Activated CD8-positive, alpha-beta T cell treated with anti-CD3 and anti-CD28 coated beads, Interleukin-2, amount 10 ng/mL, durations not matched to agents 7 days and 5 days (primary cell): ENCODE measurements at regions not wholly inside any gene's neighbourhood (a gene's known extent, or its start where the extent isn't known, plus 50 kb on each side); places are given as distances from the start of the nearest gene placed in this dataset.

Experiments
- ATAC-seq: fragments of 150-1000 bp; cut with Tn5 transposase; one replicate; pipeline ENCODE4 v1.10.0; 2021; ENCODE audit warnings: moderate library complexity
- CTCF ChIA-PET: fragments of 350-600 bp; sonication (Branson Sonifier 250); formaldehyde crosslinking; loops from one replicate; lab custom pipeline; 2021; ENCODE audit warnings: antibody characterized with exemption; lab: Charles Lee
- POLR2A ChIA-PET: fragments of 350-600 bp; sonication (Branson Sonifier 250); formaldehyde crosslinking; loops from one replicate; lab custom pipeline; 2021; ENCODE audit warnings: antibody characterized with exemption; lab: Charles Lee
- DNase-seq: peaks from one replicate; pipeline ENCODE4 v3.0.0-alpha.2; 2020
- H3K27ac Mint-ChIP-seq: one replicate; pipeline ENCODE4 v1.8.0; 2021; ENCODE audit warnings: mild to moderate bottlenecking, mixed read lengths
- H3K27me3 Mint-ChIP-seq: one replicate; pipeline ENCODE4 v1.8.0; 2021; ENCODE audit warnings: low read depth, mixed read lengths
- H3K36me3 Mint-ChIP-seq: one replicate; pipeline ENCODE4 v1.8.0; 2021; ENCODE audit warnings: low read depth, mixed read lengths
- H3K4me1 Mint-ChIP-seq: one replicate; pipeline ENCODE4 v1.8.0; 2021; ENCODE audit warnings: low read depth, mixed read lengths
- H3K4me3 Mint-ChIP-seq: one replicate; pipeline ENCODE4 v1.8.0; 2021; ENCODE audit warnings: mild to moderate bottlenecking, mixed read lengths
- H3K9me3 Mint-ChIP-seq: one replicate; pipeline ENCODE4 v1.8.0; 2022; ENCODE audit warnings: mixed read lengths; ENCODE audit not compliant: insufficient read depth

DNA sequence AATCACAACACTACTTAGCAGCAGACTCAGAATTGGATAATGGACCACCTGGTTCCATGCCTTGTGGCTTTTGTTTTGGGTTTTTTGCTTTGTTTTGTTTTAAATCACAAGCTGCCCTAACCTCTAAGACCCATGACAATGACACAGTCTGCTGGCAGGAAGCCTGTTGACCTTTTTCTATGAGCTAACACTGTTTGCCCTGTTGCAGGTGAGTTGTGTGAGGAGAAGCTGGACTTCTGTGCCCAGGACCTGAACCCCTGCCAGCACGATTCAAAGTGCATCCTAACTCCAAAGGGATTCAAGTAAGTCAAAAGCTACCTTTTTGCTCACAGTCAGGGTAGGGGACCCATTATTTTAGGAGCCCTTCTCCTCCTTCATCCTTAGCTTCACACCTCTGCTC, 110.8 kb upstream of the PACRGL start:
- no peak for DNase-seq
- ATAC-seq, result no peak
- Mint-ChIP-seq H3K27me3 (no peaks in the 10 kb centered on the region), H3K27ac (no peak overlapping the region), H3K4me3 (no peak overlapping the region), H3K36me3 (no peaks in the 10 kb centered on the region), H3K9me3 (no peaks in the 10 kb centered on the region), H3K4me1 (no peaks in the 10 kb centered on the region)
- POLR2A ChIA-PET, result no interaction called here
- CTCF ChIA-PET, result no interaction called here

DNA sequence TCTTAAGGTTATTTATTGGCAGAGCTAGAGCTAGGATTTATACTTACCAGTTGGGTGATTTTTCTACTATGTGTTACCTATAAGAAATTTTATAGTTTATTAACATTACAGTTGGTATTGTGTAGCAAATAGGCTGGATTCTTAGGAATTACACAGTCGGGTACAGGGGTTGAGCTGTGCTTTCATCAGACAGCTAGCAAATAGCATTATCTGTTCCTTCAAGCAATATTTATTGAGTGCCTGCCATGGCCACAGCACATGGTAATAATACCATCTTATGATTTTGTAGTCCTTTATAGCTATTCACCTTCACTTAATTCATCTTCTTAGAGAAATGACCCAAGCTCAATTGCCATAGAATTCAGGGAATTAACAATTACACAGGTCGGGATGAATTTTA, 109.4 kb upstream of the PACRGL start:
- Mint-ChIP-seq H3K4me1 (no peaks in the 10 kb centered on the region), H3K4me3 (no peak overlapping the region), H3K9me3 (no peaks in the 10 kb centered on the region), H3K27ac (no peak overlapping the region), H3K36me3 (no peaks in the 10 kb centered on the region), H3K27me3 (no peaks in the 10 kb centered on the region)
- POLR2A ChIA-PET, result no interaction called here
- CTCF ChIA-PET, result no interaction called here
- DNase-seq, result no peak
- no peak for ATAC-seq

- CTCF ChIA-PET, result no interaction called here
- no peak for DNase-seq
- H3K4me3 Mint-ChIP-seq, result no peak overlapping the region
- no peaks in the 10 kb centered on the region for H3K4me1 Mint-ChIP-seq
- H3K27ac Mint-ChIP-seq, result no peak overlapping the region
- no peak for ATAC-seq
- no peaks in the 10 kb centered on the region for H3K36me3 Mint-ChIP-seq
- H3K27me3 Mint-ChIP-seq, result no peaks in the 10 kb centered on the region
- POLR2A ChIA-PET, result no interaction called here
- no peaks in the 10 kb centered on the region for H3K9me3 Mint-ChIP-seq
These were observed 108.7 kb upstream of the PACRGL start for GRCh38 chr4:20591571-20591970.

GRCh38 chr4:20592013-20592412, 108.2 kb upstream of the PACRGL start:
- Mint-ChIP-seq H3K4me1 (no peaks in the 10 kb centered on the region), H3K9me3 (no peaks in the 10 kb centered on the region), H3K27ac (no peak overlapping the region), H3K27me3 (no peaks in the 10 kb centered on the region), H3K36me3 (no peaks in the 10 kb centered on the region), H3K4me3 (no peak overlapping the region)
- CTCF ChIA-PET, result no interaction called here
- DNase-seq, result no peak
- POLR2A ChIA-PET, result no interaction called here
- ATAC-seq, result no peak

GRCh38 chr4:20592663-20593062, 107.6 kb upstream of the PACRGL start:
- ATAC-seq (no peak), DNase-seq (no peak)
- no peaks in the 10 kb centered on the region for H3K36me3 Mint-ChIP-seq
- ChIA-PET CTCF (no interaction called here), POLR2A (no interaction called here)
- H3K4me3 Mint-ChIP-seq, result no peak overlapping the region
- no peaks in the 10 kb centered on the region for H3K4me1 Mint-ChIP-seq
- no peaks in the 10 kb centered on the region for H3K27me3 Mint-ChIP-seq
- no peak overlapping the region for H3K27ac Mint-ChIP-seq
- no peaks in the 10 kb centered on the region for H3K9me3 Mint-ChIP-seq

DNA sequence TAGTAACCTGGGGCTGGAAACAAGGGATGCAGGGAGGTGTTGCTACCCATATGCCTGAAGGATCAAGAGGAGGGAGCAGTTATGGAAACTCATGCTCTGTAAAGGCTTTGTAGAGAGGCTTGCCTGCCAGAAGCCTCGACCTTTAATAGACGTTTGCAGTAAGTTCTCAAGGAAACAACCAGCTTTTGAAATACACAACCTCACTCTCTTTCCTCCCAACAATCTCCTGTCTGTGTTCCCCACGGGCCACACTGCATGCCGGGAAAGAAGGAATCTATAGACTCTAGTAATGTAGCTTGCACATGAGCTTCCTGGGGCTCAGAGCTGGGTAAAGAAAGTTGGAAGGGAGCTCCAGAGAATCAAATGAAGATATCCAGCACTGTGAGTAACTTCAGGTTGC, 101.6 kb upstream of the PACRGL start:
- Mint-ChIP-seq H3K27ac (no peak overlapping the region), H3K4me3 (no peak overlapping the region), H3K4me1 (no peaks in the 10 kb centered on the region), H3K36me3 (no peaks in the 10 kb centered on the region), H3K27me3 (no peaks in the 10 kb centered on the region), H3K9me3 (no peaks in the 10 kb centered on the region)
- DNase-seq (no peak), ATAC-seq (no peak)
- CTCF ChIA-PET, result no interaction called here
- POLR2A ChIA-PET, result no interaction called here

- DNase-seq (no peak), ATAC-seq (no peak)
- Mint-ChIP-seq H3K4me1 (no peaks in the 10 kb centered on the region), H3K4me3 (no peak overlapping the region), H3K36me3 (no peaks in the 10 kb centered on the region), H3K27ac (no peak overlapping the region), H3K9me3 (no peaks in the 10 kb centered on the region), H3K27me3 (no peaks in the 10 kb centered on the region)
- ChIA-PET CTCF (no interaction called here), POLR2A (no interaction called here)
These were observed 96.5 kb upstream of the PACRGL start for GRCh38 chr4:20603671-20604313.

DNA sequence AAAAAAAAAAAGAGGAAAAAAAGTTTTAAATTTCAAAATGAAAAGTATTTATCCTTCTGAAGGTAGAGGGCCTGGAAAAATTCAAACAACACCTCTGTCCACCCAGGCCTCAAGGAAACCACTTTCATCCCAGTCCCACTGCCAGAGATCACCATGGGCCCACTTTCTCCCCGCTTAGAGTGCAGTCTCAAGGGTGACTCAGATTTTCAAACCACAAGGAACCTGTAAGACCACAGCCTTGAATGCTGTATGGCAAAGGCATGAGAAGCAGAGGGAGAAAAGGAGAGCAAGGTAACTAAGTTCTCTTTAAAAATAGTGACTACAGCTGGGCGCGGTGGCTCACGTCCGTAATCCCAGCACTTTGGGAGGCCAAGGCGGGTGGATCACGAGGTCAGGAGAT, 87.9 kb upstream of the PACRGL start:
- DNase-seq (no peak), ATAC-seq (no peak)
- POLR2A ChIA-PET, result no interaction called here
- H3K27me3 Mint-ChIP-seq, result no peaks in the 10 kb centered on the region
- no peaks in the 10 kb centered on the region for H3K4me1 Mint-ChIP-seq
- H3K9me3 Mint-ChIP-seq, result no peaks in the 10 kb centered on the region
- no peak overlapping the region for H3K27ac Mint-ChIP-seq
- no peak overlapping the region for H3K4me3 Mint-ChIP-seq
- CTCF ChIA-PET, result no interaction called here
- H3K36me3 Mint-ChIP-seq, result no peaks in the 10 kb centered on the region

- H3K4me3 Mint-ChIP-seq, result no peak overlapping the region
- no peak for ATAC-seq
- H3K4me1 Mint-ChIP-seq, result no peaks in the 10 kb centered on the region
- ChIA-PET POLR2A (no interaction called here), CTCF (no interaction called here)
- H3K27ac Mint-ChIP-seq, result no peak overlapping the region
- no peak for DNase-seq
- no peaks in the 10 kb centered on the region for H3K36me3 Mint-ChIP-seq
- no peaks in the 10 kb centered on the region for H3K27me3 Mint-ChIP-seq
- H3K9me3 Mint-ChIP-seq, result no peaks in the 10 kb centered on the region
These were observed 85.4 kb upstream of the PACRGL start for GRCh38 chr4:20614816-20615215.

DNA sequence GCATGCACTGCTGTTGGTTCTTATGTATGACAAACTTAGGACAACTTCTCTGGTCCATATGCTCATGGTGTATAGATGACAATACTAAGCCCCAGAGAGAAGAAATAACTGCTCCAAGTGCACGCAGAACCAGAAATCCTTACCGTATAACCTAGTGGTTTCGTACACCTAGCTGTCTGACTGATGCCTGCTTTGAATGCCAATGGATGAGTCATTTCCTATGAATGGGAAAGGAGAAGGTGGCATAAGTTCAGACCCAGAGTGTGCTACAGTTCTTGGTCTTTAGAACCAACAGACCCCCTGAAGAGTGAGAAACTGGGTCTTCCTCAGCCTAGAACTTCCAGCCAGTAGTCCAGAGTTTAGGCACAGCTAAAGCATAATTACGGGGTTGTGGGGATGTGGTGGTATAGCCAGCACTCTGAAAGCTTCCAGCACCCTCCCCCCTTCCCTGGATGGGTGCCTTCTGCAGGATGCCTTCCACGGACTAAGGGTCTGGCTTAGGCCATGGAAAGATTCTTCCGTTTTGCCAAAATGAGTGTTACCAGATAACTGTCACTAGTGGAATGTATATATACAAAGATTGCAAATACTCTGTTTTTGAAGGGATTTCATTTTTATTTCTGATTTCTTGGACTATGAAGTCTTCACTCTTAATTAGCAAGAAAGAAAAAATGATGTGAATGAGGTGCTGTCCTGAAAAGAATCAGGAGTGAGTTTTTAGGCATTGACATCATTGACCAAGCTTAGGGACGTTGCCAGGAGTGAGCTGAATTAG, 84.6 kb upstream of the PACRGL start:
- Mint-ChIP-seq H3K27ac (no peak overlapping the region), H3K36me3 (no peaks in the 10 kb centered on the region), H3K27me3 (no peaks in the 10 kb centered on the region), H3K9me3 (no peaks in the 10 kb centered on the region), H3K4me1 (no peaks in the 10 kb centered on the region), H3K4me3 (no peak overlapping the region)
- CTCF ChIA-PET, result no interaction called here
- no peak for DNase-seq
- POLR2A ChIA-PET, result no interaction called here
- ATAC-seq, result no peak

GRCh38 chr4:20616313-20616712, 83.9 kb upstream of the PACRGL start:
- POLR2A ChIA-PET, result no interaction called here
- ATAC-seq, result no peak
- no peak for DNase-seq
- Mint-ChIP-seq H3K4me1 (peaks cover under 1% of the 10 kb centered on the region), H3K4me3 (no peak overlapping the region), H3K27ac (no peak overlapping the region), H3K27me3 (no peaks in the 10 kb centered on the region), H3K36me3 (no peaks in the 10 kb centered on the region), H3K9me3 (no peaks in the 10 kb centered on the region)
- CTCF ChIA-PET, result no interaction called here

GRCh38 chr4:20616848-20617247, 83.4 kb upstream of the PACRGL start:
- Mint-ChIP-seq H3K4me1 (peaks cover 4% of the 10 kb centered on the region), H3K4me3 (no peak overlapping the region), H3K36me3 (no peaks in the 10 kb centered on the region), H3K27me3 (no peaks in the 10 kb centered on the region), H3K9me3 (no peaks in the 10 kb centered on the region), H3K27ac (no peak overlapping the region)
- CTCF ChIA-PET, result no interaction called here
- DNase-seq (no peak), ATAC-seq (no peak)
- POLR2A ChIA-PET, result no interaction called here
